Ishikawa (cell line): ENCODE measurements at regions not wholly inside any gene's neighbourhood (a gene's known extent, or its start where the extent isn't known, plus 50 kb on each side); places are given as distances from the start of the nearest gene placed in this dataset.

Experiments used
- FOXM1 ChIP-seq: IDR thresholded peaks from 2 replicates; pipeline ENCODE4 v1.6.1; 2012; ENCODE audit warnings: low read depth, borderline replicate concordance
- NFIC ChIP-seq: IDR thresholded peaks from 2 replicates; pipeline ENCODE4 v1.6.1; 2012

DNA sequence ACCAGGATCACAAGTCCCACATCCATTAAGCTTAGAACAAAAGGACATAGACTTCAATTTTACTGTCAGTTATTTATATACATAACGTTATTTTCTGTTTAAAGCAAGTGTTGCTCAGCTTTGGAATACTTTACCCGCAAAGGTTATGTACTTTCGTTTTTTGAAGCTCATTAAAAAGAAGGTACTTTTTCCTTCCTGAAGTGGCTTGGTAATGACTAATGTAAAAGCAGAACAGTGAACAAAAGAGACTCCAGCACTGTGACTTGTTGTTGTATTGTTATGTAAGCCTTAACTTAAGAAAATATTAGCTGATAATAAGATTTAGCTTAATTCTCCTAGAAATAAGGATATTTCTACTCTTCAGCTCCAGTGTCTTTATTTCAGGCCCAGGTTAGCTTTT is 97.3 kb upstream of the SLCO6A1 start:
- no peak for TF ChIP-seq FOXM1
- TF ChIP-seq NFIC: no peak
